ENCODE measurements at regions not wholly inside any gene's neighbourhood (a gene's known extent, or its start where the extent isn't known, plus 50 kb on each side); places are given as distances from the start of the nearest gene placed in this dataset.

DNA sequence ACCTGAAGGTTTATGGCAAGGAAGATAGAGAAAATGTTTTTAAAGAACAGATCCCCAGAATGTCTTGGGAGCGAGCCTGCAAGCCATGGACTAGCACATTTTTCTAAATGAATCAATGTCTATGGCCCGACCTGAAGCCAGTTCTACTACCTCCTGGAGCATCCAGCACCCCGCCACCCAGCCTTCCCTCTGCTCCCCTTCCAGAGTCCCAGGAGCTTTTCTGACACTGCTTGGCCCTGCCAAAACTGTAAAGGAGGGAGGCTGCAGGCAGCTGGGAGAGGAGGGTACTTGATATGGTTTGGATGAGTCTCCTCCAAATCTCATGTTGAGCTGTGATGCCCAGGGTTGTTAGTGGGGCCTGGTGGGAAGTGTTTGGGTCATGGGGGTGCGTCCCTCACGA lies 95.5 kb upstream of the FZD10 start:
- H2AFZ ChIP-seq (ENCODE audit: low read depth, low read length) = no peak overlapping the region
- DNase-seq (ENCODE audit: low read depth) = no peak
- H4K20me1 ChIP-seq (ENCODE audit: insufficient read depth, low read length) = no peaks in the 10 kb centered on the region
- H3K4me1 ChIP-seq (ENCODE audit: insufficient read depth, low read length) = no peaks in the 10 kb centered on the region
- no peak overlapping the region for H3K9ac ChIP-seq (ENCODE audit: low read length)
- Mint-ChIP-seq H3K4me3 (ENCODE audit: unreplicated experiment) (no peak overlapping the region), H3K36me3 (ENCODE audit: low read depth, unreplicated experiment) (no peaks in the 10 kb centered on the region), H3K27me3 (ENCODE audit: low read depth, unreplicated experiment) (no peaks in the 10 kb centered on the region), H3K9me3 (ENCODE audit: unreplicated experiment) (peaks cover under 1% of the 10 kb centered on the region), H3K4me1 (ENCODE audit: low read depth, unreplicated experiment) (no peaks in the 10 kb centered on the region), H3K27ac (ENCODE audit: unreplicated experiment) (no peak overlapping the region)
- H3K79me2 ChIP-seq (ENCODE audit: insufficient read depth, low read length) = no peaks in the 10 kb centered on the region
- H3K4me2 ChIP-seq (ENCODE audit: low read length) = no peak overlapping the region
- TF ChIP-seq, protein P1, sequence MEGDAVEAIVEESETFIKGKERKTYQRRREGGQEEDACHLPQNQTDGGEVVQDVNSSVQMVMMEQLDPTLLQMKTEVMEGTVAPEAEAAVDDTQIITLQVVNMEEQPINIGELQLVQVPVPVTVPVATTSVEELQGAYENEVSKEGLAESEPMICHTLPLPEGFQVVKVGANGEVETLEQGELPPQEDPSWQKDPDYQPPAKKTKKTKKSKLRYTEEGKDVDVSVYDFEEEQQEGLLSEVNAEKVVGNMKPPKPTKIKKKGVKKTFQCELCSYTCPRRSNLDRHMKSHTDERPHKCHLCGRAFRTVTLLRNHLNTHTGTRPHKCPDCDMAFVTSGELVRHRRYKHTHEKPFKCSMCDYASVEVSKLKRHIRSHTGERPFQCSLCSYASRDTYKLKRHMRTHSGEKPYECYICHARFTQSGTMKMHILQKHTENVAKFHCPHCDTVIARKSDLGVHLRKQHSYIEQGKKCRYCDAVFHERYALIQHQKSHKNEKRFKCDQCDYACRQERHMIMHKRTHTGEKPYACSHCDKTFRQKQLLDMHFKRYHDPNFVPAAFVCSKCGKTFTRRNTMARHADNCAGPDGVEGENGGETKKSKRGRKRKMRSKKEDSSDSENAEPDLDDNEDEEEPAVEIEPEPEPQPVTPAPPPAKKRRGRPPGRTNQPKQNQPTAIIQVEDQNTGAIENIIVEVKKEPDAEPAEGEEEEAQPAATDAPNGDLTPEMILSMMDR (IDR thresholded peaks at IDR 0.05; ENCODE audit: insufficient read depth, low read depth, low read length) = no peak
- no peak for TF ChIP-seq EZH2 (IDR thresholded peaks at IDR 0.05; ENCODE audit: insufficient read depth, low read length)
- no peak overlapping the region for H3K27ac ChIP-seq (ENCODE audit: low read depth, low read length)
- peaks cover 7% of the 10 kb centered on the region for H3K9me3 ChIP-seq (ENCODE audit: insufficient read depth, low read depth, low read length)
- H3K4me3 ChIP-seq (ENCODE audit: insufficient read depth, low read depth, low read length) = no peak overlapping the region
- no peak for FAIRE-seq
- H3K27me3 ChIP-seq (ENCODE audit: insufficient read depth, low read length) = no peaks in the 10 kb centered on the region
- H3K36me3 ChIP-seq (ENCODE audit: insufficient read depth, low read length) = no peaks in the 10 kb centered on the region

DNA sequence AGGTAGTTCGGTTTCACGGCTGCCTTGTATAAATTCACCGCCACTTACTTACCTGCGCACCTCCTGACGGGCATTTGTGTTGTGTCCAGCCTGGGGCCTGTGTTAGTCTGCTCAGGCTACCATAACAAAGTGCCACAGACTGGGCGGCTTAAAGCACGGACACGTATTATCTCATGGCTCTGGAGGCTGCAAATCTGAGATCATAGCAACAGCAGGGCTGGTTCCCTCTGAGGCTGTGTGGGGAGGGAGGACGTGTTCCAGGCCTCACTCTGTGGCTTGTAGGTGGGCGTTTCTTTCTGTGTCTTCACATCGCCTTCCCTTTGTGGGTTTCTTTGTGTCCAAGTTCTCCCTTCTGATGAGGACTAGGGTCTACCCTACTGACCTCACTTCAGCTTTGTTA lies 93.5 kb upstream of the FZD10 start:
- Histone ChIP-seq H3K9me3 (ENCODE audit: insufficient read depth, low read depth, low read length) (peaks cover 7% of the 10 kb centered on the region), H3K4me2 (ENCODE audit: low read length) (no peak overlapping the region), H3K9ac (ENCODE audit: low read length) (no peak overlapping the region), H3K27me3 (ENCODE audit: insufficient read depth, low read length) (no peaks in the 10 kb centered on the region), H3K36me3 (ENCODE audit: insufficient read depth, low read length) (no peaks in the 10 kb centered on the region), H4K20me1 (ENCODE audit: insufficient read depth, low read length) (no peaks in the 10 kb centered on the region), H3K79me2 (ENCODE audit: insufficient read depth, low read length) (no peaks in the 10 kb centered on the region), H3K4me1 (ENCODE audit: insufficient read depth, low read length) (no peaks in the 10 kb centered on the region), H3K4me3 (ENCODE audit: insufficient read depth, low read depth, low read length) (no peak overlapping the region), H3K27ac (ENCODE audit: low read depth, low read length) (no peak overlapping the region), H2AFZ (ENCODE audit: low read depth, low read length) (no peak overlapping the region)
- no peak for FAIRE-seq
- Mint-ChIP-seq H3K36me3 (ENCODE audit: low read depth, unreplicated experiment) (no peaks in the 10 kb centered on the region), H3K4me1 (ENCODE audit: low read depth, unreplicated experiment) (no peaks in the 10 kb centered on the region), H3K27ac (ENCODE audit: unreplicated experiment) (no peak overlapping the region), H3K9me3 (ENCODE audit: unreplicated experiment) (no peaks in the 10 kb centered on the region), H3K27me3 (ENCODE audit: low read depth, unreplicated experiment) (no peaks in the 10 kb centered on the region), H3K4me3 (ENCODE audit: unreplicated experiment) (no peak overlapping the region)
- DNase-seq (ENCODE audit: low read depth) = no peak
- TF ChIP-seq, protein P1 (IDR thresholded peaks at IDR 0.05; ENCODE audit: insufficient read depth, low read depth, low read length) = no peak
- no peak for TF ChIP-seq EZH2 (IDR thresholded peaks at IDR 0.05; ENCODE audit: insufficient read depth, low read length)

DNA sequence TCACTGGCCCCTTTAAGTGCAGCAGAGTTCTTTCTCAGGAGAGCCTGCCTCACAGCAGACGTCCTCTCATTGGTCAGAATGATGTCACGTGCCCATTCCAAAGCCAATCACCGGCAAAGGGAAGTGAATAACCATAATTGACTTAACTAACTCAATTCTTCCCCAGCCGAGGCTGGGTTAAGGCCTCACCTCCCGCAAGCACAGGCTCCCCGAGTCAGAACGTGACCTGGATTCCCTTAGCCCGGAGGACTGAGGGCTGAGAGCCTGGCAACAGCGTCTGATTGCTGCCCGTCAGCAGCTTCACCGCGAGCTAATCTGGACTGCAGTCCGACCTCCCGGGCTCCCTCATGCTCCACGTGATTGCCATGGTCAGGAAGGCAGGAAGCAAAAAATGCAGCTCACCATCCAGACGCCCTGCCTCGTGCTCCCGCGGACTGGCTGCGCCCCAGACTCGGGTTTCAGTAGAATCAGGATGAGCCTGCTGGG lies 92.1 kb upstream of the FZD10 start:
- FAIRE-seq (no peak), DNase-seq (ENCODE audit: low read depth) (no peak)
- Histone ChIP-seq H3K4me1 (ENCODE audit: insufficient read depth, low read length) (no peaks in the 10 kb centered on the region), H3K36me3 (ENCODE audit: insufficient read depth, low read length) (no peaks in the 10 kb centered on the region), H3K79me2 (ENCODE audit: insufficient read depth, low read length) (no peaks in the 10 kb centered on the region), H3K9me3 (ENCODE audit: insufficient read depth, low read depth, low read length) (peaks cover 7% of the 10 kb centered on the region), H2AFZ (ENCODE audit: low read depth, low read length) (no peak overlapping the region), H3K4me3 (ENCODE audit: insufficient read depth, low read depth, low read length) (no peak overlapping the region), H3K4me2 (ENCODE audit: low read length) (no peak overlapping the region), H3K27ac (ENCODE audit: low read depth, low read length) (no peak overlapping the region), H3K27me3 (ENCODE audit: insufficient read depth, low read length) (no peaks in the 10 kb centered on the region), H3K9ac (ENCODE audit: low read length) (no peak overlapping the region), H4K20me1 (ENCODE audit: insufficient read depth, low read length) (no peaks in the 10 kb centered on the region)
- TF ChIP-seq, protein P1 (IDR thresholded peaks at IDR 0.05; ENCODE audit: insufficient read depth, low read depth, low read length) = no peak
- TF ChIP-seq EZH2 (IDR thresholded peaks at IDR 0.05; ENCODE audit: insufficient read depth, low read length) = no peak
- Mint-ChIP-seq H3K27ac (ENCODE audit: unreplicated experiment) (no peak overlapping the region), H3K9me3 (ENCODE audit: unreplicated experiment) (peaks cover 4% of the 10 kb centered on the region), H3K4me3 (ENCODE audit: unreplicated experiment) (no peak overlapping the region), H3K27me3 (ENCODE audit: low read depth, unreplicated experiment) (no peaks in the 10 kb centered on the region), H3K36me3 (ENCODE audit: low read depth, unreplicated experiment) (no peaks in the 10 kb centered on the region), H3K4me1 (ENCODE audit: low read depth, unreplicated experiment) (no peaks in the 10 kb centered on the region)
